ENCODE measurements at regions not wholly inside any gene's neighbourhood (a gene's known extent, or its start where the extent isn't known, plus 50 kb on each side); places are given as distances from the start of the nearest gene placed in this dataset.
A peak's percentile ranks its signal among the peaks of the same experiment; 100 is the strongest.
"Not testable (repeated sequence)": the region's sequence is repeated elsewhere in the genome, so short reads cannot be mapped to it uniquely, and the experiment has no call there.

- DNase-seq = no peak
These were observed 79.9 kb upstream of the EN2 start for GRCh38 chr7:155377838-155378579.

- no peak for DNase-seq
These were observed 79.4 kb upstream of the EN2 start for GRCh38 chr7:155378580-155378934.

- DNase-seq = no peak
These were observed 78.7 kb upstream of the EN2 start for GRCh38 chr7:155378959-155379871.

- peak; percentile 83 for DNase-seq
These were observed 77.6 kb upstream of the EN2 start for GRCh38 chr7:155380221-155380861.

GRCh38 chr7:155380976-155381851 is 76.7 kb upstream of the EN2 start:
- no peak for DNase-seq

- DNase-seq = no peak
These were observed 75.8 kb upstream of the EN2 start for GRCh38 chr7:155381852-155382801.

GRCh38 chr7:155382802-155383171 is 75.1 kb upstream of the EN2 start:
- no peak for DNase-seq

- no peak for DNase-seq
These were observed 74.0 kb upstream of the EN2 start for GRCh38 chr7:155383756-155384491.

- DNase-seq = no peak
These were observed 73.2 kb upstream of the EN2 start for GRCh38 chr7:155384751-155385150.

- not testable (repeated sequence) for DNase-seq
These were observed 72.7 kb upstream of the EN2 start for GRCh38 chr7:155385182-155385581.

- no peak for DNase-seq
These were observed 71.3 kb upstream of the EN2 start for GRCh38 chr7:155386608-155387007.

GRCh38 chr7:155387066-155387620 is 70.8 kb upstream of the EN2 start:
- no peak for DNase-seq

- no peak for DNase-seq
These were observed 69.4 kb upstream of the EN2 start for GRCh38 chr7:155388561-155388960.

- no peak for DNase-seq
These were observed 66.5 kb upstream of the EN2 start for GRCh38 chr7:155391414-155391813.

- no peak for DNase-seq
These were observed 65.0 kb upstream of the EN2 start for GRCh38 chr7:155392726-155393570.

- DNase-seq = no peak
These were observed 63.5 kb upstream of the EN2 start for GRCh38 chr7:155394413-155394812.

GRCh38 chr7:155395176-155395797 is 62.6 kb upstream of the EN2 start:
- DNase-seq = no peak

GRCh38 chr7:155396661-155397060 is 61.3 kb upstream of the EN2 start:
- DNase-seq = no peak

All from activated CD8-positive, alpha-beta memory T cell treated with anti-CD3 and anti-CD28 coated beads for 24 hours (primary cell).